Adrenal gland (tissue), 5 donors: ENCODE measurements at regions not wholly inside any gene's neighbourhood (a gene's known extent, or its start where the extent isn't known, plus 50 kb on each side); places are given as distances from the start of the nearest gene placed in this dataset.

Experiments used
- POLR2A ChIP-seq, 2 donors: fragments of 450-650 bp; IDR thresholded peaks; one replicate each; pipeline ENCODE4 v1.6.1; 2017; ENCODE audit warnings: antibody characterized with exemption in 2 of 2, mild to moderate bottlenecking in 2 of 2, moderate library complexity in 1 of 2
- TF ChIP-seq, protein P1 (sequence below), 6 experiments: fragments of 450-650 bp in 4 of 6; fragments of 200-600 bp in 2 of 6; sonication (generic) in 1 of 6; IDR thresholded peaks; 1 replicate in 5 of 6; 2 replicates in 1 of 6; pipeline versions ENCODE4 v1.5.1 to v1.8.0; 2016 to 2021; ENCODE audit warnings: antibody characterized with exemption in 6 of 6, mild to moderate bottlenecking in 2 of 6, moderate library complexity in 1 of 6
- donor health status: DM: no; HTN: no; CAD: no.

DNA sequence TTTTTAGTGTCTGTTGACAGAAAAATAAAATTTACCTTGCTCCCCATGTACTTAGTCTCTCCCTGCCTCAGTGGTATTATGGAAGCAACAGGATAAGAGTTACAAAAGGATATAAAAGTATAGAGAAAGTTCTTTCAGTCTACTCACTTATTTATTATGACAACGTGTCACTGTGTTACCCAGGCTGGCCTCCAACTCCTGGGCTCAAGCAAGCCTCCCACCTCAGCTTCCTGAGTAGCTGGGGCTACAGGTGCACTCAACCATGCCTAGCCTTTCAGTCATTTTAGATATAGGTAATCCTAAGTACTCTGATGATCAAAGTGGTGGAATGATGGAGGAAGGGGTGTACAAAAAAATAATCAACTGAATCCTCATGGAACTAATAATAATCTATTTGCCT, 215.2 kb upstream of the MKLN1 start:
- TF ChIP-seq, protein P1, sequence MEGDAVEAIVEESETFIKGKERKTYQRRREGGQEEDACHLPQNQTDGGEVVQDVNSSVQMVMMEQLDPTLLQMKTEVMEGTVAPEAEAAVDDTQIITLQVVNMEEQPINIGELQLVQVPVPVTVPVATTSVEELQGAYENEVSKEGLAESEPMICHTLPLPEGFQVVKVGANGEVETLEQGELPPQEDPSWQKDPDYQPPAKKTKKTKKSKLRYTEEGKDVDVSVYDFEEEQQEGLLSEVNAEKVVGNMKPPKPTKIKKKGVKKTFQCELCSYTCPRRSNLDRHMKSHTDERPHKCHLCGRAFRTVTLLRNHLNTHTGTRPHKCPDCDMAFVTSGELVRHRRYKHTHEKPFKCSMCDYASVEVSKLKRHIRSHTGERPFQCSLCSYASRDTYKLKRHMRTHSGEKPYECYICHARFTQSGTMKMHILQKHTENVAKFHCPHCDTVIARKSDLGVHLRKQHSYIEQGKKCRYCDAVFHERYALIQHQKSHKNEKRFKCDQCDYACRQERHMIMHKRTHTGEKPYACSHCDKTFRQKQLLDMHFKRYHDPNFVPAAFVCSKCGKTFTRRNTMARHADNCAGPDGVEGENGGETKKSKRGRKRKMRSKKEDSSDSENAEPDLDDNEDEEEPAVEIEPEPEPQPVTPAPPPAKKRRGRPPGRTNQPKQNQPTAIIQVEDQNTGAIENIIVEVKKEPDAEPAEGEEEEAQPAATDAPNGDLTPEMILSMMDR (IDR thresholded peaks at IDR 0.05), result no peak
- no peak for TF ChIP-seq POLR2A (IDR thresholded peaks at IDR 0.05)
